IPS-NIHi7 (cell line): ENCODE measurements at regions not wholly inside any gene's neighbourhood (a gene's known extent, or its start where the extent isn't known, plus 50 kb on each side); places are given as distances from the start of the nearest gene placed in this dataset.

ENCODE experiments used
- DNase-seq: peaks from one replicate; pipeline ENCODE4 v3.0.0; 2012; ENCODE audit warnings: mixed read lengths; ENCODE audit errors: extremely low spot score

DNA sequence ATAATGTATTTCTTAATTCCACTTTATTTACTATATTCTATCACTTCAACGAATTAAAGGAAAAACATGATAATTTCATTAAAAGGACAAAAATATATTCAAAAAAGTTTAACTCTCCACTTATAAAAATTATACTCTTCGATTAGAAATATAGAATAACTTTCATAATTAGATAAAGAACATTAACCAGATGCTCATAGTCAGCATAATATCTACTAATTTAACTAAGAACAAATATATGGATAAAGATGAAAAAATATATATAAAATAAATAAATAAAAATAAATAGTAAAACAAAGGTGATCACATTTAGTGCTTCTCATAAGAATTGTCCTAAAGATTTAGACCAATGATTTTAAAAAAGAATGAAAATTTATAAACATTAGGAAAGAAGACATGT, 1065.2 kb upstream of the CNTN5 start:
- no peak for DNase-seq

DNA sequence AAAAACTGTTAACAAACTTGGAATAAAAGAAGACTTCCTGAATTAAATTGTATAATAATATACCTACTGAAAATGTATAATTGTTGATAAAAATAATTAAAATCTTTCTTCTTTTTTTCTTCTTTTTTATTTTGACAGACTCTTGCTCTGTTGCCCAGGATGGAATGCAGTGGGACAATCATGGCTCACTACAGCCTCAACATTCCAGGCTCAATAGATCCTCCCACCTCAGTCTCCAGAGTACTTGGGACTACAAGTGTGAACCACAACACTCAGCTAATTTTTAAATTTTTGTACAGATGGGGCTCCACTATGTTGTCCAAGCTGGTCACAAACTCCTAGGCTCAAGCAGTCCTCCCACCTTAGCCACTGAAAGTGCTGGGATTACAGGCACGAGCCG, 1063.8 kb upstream of the CNTN5 start:
- DNase-seq, result no peak

DNA sequence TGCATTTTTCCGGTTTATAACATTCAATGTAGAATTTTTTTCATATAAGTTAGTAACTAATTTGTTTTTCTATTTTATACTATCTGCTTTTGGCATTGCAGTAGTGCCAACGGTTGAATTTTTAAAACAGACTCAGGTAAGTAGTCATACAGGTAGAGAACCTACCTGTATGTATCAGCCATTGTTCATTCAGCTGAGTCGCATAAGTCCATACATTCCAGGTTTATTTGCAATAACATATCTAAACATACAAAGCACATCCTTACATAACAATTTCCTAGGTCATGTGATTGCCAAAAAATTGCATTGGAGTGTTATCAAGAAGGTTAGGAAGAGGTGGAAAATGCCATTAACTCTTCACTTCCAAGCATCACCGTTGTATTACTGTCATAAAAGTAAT, 1059.3 kb upstream of the CNTN5 start:
- no peak for DNase-seq

DNA sequence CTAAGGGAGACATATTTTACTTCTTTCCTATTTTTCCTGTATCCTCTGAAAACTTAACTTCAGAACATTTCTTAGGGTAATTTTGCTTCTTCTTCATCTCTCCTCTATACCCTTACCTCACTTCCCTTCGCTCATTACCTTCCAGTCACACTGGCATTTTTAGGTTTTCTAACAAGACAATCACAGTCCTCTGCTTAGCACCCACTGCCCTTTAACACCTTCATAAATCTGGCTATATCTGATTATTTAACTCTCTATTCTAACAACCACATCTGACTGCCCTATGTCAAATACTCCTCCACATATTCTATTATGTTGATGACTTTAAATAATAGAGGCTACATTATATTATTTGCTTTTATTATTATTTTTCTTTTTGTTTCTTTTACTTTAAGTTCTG, 1058.0 kb upstream of the CNTN5 start:
- no peak for DNase-seq

DNA sequence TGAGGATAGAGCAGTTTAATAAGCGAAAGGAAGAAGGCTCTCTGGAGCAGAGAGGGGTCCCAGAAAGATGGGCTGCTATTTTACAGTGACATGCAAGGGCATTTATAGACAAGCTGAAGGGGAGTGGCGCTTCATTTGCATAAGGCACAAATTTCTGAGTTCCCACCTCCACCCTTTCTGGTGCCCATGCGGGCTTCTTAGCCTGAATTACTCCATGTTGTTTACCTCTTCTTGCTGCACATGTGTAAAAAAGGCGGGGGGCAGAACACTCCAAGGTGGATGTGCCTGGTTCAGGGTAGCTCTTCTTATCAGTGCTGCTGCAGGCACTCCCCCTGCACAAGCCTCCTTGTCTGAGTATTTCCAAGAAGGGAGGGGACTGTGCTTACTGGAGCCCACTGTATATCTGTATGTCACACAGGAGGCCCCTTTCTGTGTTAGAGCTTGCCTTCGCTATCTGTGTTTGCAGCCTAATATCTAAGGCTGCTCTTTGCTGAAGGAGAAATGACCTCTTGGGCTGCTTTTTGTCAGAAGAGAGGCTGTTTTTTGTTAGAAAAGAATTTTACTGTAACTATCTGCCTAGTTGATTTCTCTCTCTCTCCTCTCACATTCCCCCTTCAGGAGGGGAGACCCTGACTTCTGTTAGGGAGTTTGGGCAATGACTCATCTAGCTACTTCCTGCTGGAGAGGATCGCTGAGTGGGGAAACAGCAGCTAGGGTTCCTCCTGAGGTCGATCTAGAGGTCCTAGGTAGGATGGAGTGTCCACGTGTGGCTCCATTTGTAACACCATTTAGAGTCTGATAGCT, 1057.0 kb upstream of the CNTN5 start:
- no peak for DNase-seq

DNA sequence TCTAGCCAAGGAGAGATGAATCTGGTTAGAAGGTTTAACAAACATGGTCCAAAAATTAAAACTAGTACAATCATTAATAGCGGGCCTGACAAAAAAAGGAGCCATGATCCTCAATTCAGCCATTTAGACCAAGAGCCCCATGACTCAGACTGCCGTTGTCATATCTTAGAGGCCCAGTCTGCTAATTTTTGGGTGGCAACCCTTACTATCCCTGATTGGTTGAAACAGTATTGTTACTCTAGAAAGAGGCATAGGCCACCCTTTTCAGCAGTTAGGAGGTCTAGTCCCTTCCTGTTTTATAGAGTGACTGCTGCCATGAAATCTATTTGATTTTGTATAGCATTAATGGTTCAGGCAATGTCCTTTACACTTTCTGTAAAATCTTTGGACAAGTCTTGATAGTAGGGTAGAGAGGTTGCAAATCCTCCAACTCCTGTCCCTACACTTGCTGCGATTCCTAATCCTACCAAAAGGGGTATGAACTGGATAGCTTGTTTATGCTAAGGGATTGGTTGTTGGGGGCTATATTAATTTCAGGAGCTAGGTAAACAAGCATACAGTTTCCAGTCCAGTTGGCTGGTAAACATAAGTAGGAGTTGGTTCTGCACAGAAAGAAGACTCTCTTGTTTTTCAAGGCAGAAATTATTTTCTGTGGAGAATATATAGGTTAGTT, 1056.3 kb upstream of the CNTN5 start:
- no peak for DNase-seq

DNA sequence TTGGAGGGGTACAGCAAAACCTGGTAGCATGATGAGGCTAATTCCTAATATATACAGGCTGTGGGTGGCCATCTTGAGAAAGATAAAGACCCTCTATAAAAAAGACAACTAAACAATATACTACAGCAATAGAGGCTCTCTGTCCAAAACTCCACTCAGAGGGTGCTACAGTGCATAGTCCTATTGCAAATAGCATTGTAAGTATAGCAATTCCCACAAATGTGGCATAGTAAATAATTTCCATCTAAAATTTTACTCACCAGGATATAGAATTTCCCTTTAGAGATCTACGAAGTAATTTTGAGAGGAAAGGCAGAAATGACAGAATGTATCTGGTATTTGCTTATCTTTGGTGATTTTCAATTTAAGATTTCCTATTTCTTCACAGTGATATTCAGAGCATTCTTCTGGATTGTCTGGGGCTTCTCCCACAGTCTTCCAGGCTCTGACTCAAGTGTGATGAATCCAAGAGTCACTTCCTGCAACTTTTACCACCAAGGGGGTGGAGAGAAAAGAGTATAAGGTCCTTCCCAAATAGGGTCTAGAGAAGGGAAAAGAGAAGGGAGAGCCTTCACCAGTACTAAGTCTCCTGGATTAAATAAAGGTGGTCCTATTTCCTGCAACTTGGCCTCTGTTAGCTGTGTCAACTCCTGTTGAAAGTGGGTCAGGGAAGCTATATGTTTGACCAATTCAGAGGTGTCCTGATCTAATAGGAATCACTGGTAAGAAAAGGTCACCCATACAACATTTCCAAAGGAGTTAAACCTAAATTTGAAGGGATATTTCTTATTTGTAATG, 1054.7 kb upstream of the CNTN5 start:
- no peak for DNase-seq

DNA sequence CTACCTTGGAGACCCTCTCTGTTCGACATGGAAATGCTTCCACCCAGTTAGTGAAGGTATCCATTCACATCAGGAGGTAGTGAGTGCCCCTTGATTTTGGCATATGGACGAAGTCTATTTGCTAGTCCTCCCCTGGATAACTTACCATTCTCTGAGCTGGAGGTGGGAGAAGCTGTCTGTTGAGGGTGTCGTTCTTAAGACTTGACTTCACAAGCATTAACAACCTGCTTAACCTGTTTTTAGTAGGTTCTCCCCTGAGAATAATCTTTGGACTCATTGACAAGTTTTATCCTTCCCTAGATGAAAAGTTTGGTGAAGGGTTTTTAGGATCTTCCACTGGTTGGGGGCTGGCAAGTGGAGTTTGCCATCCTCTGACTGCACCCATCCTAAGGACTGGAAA, 1053.8 kb upstream of the CNTN5 start:
- no peak for DNase-seq

DNA sequence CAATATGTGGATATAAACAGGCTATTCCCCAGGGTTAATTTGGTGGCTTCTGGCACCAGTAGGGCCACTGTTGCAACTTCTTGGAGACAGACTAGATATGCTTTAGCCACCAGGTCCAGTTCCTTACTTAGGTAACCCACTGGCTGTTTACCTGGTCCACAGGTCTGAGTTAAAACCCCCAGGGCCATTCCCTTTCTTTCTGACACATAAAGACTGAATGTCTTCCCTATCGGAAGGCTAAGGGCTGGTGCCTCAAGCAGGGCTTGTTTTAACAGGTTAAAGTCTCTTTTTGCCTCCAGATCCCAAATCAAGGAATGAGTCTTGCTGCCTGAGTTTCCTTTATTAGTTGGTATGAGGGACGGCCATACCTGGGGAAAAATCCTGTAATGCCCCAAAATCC, 1052.7 kb upstream of the CNTN5 start:
- no peak for DNase-seq

DNA sequence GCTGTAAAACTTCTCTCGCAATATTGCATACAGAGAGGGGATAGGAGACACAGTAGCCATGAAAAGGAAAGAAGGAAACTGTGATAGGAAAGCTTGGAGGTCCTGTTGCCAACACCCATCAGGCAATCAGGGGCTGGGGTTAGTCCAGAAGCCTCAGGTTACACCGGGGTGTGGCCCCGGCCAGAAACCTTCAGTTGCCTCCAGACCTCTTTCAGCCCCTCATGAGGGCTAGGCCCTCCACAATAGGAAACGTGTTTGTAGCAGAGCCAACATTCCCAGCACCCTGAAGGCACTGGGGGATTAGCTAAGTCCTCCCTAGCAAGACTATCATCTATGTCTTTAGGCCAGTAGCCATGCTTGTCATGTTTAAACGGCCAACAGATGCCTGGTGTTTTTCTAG, 1048.0 kb upstream of the CNTN5 start:
- no peak for DNase-seq

DNA sequence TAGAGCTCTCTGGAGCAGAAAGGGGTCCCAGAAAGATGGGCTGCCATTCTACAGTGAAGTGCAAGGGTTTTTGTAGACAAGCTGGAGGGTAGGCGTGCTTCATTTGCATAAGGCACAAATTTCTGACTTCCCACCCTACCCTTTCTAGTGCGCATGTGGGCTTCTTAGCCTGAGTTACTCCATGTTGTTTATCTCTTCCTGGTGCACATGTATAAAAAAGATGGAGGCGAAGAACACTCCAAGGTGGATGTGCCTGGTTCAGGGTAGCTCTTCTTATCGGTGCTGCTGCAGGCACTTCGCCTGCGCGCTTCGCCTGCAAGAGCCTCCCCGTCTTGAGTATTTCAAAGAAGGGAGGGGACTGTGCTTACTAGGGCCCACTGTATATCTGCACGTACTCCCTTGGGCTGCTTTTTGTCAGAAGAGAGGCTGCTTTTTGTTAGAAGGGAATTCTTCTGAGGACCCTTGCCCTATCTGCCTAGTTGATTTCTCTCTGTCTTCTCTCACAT, 1047.3 kb upstream of the CNTN5 start:
- DNase-seq, result no peak

DNA sequence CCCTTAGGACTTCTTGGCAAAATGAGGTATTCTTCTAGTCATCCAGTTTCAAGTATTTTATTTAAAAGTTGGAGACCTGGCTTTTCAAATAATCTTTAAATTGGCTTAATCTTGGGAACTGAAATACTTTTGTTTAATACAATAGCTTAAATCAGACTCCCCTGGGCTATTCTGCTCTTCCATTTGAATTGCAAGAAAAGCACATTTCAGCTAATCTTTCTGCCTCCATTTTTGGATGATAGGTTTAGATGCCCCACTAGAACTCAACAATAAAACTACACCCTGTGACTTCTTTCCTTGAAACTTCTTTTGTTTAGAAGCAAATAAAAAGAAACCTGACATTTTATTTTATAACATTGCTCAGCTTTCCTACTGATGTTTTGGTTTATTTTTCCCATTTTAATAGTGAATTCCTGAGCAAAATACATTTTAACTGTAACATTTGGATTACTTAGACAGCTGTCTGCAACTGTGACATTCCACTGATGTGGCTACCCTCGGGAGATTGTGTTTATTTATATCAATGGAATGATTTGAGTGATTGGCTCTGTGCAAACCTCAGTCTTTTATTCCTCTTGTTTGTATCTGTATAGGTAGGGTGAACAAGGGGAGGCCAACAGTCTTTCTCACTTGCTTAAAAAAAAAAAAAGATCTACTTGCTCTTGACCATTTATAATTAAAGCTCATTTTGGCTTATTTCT, 1045.8 kb upstream of the CNTN5 start:
- no peak for DNase-seq

DNA sequence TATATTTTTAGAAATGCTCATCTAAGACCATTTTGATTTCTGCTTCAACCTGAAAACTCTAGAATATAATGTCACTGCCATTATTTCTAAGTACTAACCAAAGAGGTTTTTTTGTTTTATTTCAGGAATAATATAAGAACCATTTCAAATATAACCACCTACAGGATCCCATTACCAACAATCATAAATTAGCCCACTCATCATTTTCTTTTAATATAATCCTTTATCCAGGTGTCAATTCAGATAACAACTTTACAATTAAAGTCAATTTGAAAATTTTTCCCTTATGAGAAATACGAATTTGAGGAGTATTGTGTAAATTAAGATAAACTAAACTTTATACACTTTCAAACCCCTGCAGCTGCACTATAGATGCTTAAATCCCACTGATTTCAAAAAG, 1043.0 kb upstream of the CNTN5 start:
- no peak for DNase-seq

DNA sequence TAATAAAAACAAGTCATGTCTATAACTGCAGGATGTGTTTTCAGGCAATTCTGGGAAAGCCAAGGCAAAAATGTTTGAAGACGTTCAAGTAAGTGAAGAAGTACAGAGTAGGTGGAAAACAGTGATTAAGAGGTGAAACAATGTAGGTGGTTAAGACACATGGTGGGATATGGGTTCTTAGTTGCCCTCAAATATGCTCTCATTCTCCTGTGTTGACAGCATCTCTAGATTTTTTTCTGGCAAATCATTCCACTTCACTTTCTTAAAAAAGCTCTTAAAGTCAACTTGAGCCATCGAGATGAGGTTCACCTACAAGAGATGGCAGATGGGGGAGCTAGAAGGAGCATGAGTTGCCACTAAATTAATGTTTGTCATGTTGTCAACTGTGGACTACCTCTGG, 1041.0 kb upstream of the CNTN5 start:
- no peak for DNase-seq

DNA sequence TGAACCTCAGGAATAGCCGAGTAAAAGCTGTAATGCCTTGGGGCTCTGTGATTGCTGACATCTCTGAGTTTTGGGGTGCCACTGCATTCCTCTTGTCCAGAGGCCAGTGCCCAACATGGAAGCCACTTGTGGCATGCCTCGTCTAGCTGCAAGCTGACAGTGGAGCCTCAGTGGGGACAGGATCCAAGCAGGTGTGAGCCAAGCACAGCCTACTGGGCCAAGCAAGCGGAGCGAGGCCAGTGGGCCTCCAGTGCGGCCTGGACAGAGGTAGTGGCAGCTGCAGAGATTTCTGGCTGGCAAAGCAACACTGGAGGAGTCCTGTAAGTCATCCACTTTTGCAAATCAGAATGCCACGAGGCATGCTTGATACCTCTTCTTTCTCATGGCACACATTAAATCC, 1038.2 kb upstream of the CNTN5 start:
- DNase-seq, result no peak

DNA sequence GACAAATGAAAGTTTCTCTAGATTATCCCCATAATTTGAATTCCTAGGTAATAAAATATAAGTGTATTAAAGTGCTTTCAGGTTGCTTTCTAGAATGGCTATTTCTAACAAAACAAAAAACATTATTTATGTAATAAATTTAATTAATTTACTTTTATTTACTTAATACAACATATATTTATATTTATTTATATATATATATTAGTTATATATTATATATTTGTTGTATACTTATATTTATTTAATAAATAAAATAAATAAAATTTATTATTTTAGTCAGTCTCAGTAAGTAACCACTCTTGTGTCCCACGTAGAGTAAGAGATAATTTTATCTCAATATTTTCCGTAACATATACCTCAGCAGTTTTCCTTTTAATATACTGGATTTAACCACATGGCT, 1031.6 kb upstream of the CNTN5 start:
- DNase-seq, result no peak

DNA sequence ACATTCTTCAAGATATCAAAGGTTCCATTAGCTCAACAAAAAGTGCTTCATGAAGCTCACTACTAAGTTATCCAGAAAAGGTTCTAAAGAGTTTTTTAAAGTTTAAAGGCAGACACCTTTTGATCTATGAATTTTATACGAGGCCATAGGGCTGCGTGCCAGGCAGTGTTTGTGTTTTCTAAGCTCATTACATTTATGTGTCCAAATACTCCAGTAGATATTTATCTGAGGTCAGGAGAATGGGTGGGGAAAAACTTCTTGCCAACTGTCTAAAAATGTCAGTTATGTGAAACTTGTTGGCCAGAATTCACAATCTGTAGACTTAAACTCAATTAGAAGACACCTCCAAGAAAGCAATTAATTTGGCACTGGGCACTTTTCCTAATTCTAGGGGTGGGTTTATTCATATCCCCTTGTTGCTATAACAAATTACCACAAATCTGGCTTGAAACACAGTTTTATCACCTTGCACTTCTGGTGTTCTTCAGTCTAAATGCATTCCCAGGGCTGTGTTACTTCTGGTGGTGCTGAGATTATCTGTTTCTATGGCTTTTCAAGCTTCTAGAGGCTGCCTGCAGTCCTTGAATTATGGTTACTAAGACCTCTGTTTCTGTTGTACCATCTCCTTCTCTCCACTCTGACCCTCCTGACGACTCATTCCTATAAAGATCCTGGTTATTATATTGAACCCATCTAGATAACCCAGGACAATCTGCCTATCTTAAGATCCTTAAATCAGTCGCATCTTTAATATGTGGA, 1030.4 kb upstream of the CNTN5 start:
- DNase-seq, result no peak

DNA sequence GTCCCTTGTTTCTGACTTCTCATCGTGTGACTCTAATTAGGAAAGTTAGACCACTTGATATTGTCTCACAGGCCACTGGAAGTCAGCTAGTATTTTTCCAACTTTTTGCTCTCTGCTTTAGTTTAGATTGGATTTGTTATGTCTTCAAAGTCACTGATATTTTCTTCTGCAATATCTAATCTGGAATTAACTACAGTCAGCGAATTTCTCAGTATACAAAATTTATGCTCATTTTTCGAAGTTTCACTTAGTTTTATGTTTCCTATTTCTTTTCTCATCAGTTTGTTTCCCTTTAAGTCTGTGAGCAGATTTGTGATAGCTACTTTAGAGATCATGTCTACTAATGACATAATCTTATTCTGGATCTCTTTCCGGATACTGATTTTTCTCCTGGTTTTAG, 1027.2 kb upstream of the CNTN5 start:
- no peak for DNase-seq

DNA sequence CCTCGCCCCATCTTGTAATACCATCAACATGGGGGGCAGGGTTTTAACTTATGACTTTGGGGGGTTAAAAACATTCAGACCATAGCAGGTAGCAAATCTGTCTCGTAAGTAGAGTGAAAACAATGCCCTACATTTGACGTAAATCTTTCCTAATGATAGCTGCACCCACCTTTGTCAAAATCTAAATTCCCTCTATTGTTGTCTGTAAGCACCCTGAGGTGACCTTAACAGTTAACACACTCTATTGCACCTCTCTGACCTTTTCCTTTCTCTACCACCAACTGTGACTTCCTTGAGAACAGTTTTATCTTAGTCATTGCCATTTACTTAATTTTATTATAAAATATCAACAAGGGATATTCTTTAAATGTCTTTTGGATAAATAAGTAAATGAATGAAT, 1024.9 kb upstream of the CNTN5 start:
- DNase-seq, result no peak

DNA sequence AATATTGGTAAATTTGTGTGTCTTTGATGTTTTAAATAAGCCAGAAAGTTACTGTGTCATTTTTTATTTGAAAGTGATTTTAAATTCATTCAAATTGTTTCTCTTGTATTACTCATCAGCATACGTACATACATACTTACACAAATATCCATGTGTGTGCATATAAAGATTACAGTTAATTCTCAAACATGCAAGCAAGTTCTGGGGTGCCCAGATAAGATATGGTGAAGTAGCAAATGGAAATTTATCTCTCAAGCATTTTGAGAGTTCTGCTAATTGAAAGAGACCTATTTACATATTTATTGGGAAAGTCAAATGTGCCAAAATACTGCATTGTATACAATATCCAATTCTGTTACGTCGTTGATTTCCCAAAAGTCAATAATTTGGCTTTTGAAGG, 1024.0 kb upstream of the CNTN5 start:
- no peak for DNase-seq
